ENCODE measurements at regions not wholly inside any gene's neighbourhood (a gene's known extent, or its start where the extent isn't known, plus 50 kb on each side); places are given as distances from the start of the nearest gene placed in this dataset.

DNA sequence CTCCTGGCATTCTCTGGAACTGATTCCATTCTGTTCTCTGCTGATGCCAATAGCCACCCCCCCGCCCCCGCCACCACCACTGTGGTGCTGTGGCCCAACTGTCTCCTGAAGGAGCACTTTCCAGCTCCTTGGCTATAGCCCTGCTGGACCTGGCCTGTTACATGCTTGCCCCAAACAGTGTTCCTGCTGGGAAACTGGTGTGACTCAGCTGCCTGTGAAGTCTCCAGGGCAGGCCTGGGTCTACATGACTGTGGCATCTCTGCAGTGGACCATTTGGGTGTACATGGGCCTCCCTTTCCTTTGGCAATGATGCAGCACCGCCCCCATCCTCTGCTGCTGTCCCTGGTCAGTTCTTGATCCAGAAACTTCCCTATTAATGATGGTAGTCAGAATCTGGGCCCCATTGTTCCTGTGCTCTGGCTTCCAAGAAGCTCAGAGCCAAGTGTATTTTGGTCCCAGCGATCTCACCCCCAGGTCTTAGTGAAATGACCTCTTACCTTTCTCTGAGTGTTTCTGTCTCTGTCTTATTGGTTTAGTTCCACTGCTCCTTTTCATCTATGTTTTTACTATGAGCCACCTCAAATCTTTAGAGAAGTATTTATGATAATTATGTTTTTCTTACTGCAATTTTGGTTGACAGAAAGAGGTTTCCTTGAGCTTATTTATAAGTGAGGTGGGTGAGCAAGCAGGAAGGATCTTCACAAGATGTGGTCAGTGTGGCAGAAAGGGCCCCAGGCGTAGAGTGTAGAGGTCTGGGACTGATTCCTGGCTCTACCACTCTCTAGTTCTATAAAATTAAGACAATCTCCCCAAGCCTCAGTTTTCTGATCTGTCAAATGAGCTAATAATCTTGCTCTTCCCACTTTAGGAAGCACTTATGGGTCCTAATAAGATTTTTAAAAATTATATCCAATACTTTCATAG lies 210.7 kb upstream of the EOLA2 start:
- DNase-seq (ENCODE audit: low read depth, low spot score) = no peak
- no peaks in the 10 kb centered on the region for H3K4me1 ChIP-seq (ENCODE audit: control insufficient read depth, insufficient read depth, low read length)
- BruUV-seq (replicated peaks) = no TSS peak
- H3K27me3 ChIP-seq (ENCODE audit: control insufficient read depth, insufficient read depth, low read length) = no peaks in the 10 kb centered on the region
- in situ Hi-C loops (cut with HindIII; ENCODE audit: low pct_unique_long_range_greater_than_20kb, low sequenced_read_pairs) = no loop called here
- POLR2A ChIA-PET = no interaction called here
- no peak for TF ChIP-seq SIN3A (IDR thresholded peaks at IDR 0.05; ENCODE audit: borderline replicate concordance, insufficient read depth, low read depth, low read length)
- TF ChIP-seq POLR2AphosphoS5 (IDR thresholded peaks at IDR 0.05; ENCODE audit: low read depth, low read length) = no peak
- TF ChIP-seq, protein P1, sequence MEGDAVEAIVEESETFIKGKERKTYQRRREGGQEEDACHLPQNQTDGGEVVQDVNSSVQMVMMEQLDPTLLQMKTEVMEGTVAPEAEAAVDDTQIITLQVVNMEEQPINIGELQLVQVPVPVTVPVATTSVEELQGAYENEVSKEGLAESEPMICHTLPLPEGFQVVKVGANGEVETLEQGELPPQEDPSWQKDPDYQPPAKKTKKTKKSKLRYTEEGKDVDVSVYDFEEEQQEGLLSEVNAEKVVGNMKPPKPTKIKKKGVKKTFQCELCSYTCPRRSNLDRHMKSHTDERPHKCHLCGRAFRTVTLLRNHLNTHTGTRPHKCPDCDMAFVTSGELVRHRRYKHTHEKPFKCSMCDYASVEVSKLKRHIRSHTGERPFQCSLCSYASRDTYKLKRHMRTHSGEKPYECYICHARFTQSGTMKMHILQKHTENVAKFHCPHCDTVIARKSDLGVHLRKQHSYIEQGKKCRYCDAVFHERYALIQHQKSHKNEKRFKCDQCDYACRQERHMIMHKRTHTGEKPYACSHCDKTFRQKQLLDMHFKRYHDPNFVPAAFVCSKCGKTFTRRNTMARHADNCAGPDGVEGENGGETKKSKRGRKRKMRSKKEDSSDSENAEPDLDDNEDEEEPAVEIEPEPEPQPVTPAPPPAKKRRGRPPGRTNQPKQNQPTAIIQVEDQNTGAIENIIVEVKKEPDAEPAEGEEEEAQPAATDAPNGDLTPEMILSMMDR (IDR thresholded peaks at IDR 0.05) = no peak
- TF ChIP-seq TCF7L2 (IDR thresholded peaks at IDR 0.05; ENCODE audit: low read depth, low read length) = no peak
- TF ChIP-seq, protein P2, sequence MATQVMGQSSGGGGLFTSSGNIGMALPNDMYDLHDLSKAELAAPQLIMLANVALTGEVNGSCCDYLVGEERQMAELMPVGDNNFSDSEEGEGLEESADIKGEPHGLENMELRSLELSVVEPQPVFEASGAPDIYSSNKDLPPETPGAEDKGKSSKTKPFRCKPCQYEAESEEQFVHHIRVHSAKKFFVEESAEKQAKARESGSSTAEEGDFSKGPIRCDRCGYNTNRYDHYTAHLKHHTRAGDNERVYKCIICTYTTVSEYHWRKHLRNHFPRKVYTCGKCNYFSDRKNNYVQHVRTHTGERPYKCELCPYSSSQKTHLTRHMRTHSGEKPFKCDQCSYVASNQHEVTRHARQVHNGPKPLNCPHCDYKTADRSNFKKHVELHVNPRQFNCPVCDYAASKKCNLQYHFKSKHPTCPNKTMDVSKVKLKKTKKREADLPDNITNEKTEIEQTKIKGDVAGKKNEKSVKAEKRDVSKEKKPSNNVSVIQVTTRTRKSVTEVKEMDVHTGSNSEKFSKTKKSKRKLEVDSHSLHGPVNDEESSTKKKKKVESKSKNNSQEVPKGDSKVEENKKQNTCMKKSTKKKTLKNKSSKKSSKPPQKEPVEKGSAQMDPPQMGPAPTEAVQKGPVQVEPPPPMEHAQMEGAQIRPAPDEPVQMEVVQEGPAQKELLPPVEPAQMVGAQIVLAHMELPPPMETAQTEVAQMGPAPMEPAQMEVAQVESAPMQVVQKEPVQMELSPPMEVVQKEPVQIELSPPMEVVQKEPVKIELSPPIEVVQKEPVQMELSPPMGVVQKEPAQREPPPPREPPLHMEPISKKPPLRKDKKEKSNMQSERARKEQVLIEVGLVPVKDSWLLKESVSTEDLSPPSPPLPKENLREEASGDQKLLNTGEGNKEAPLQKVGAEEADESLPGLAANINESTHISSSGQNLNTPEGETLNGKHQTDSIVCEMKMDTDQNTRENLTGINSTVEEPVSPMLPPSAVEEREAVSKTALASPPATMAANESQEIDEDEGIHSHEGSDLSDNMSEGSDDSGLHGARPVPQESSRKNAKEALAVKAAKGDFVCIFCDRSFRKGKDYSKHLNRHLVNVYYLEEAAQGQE (IDR thresholded peaks at IDR 0.05; ENCODE audit: insufficient read depth in 1 of 2, low read depth in 2 of 2, low read length in 1 of 2) = no peak
- no peaks in the 10 kb centered on the region for H3K9me3 ChIP-seq (ENCODE audit: control insufficient read depth, insufficient read depth, low read depth, low read length)
- CTCF ChIA-PET = no interaction called here
- H3K27ac ChIP-seq (ENCODE audit: low read length) = no peak overlapping the region
- no peaks in the 10 kb centered on the region for H3K36me3 ChIP-seq (ENCODE audit: control insufficient read depth, insufficient read depth, low read length)
- H3K4me3 ChIP-seq (ENCODE audit: low read depth in 2 of 2, low read length in 2 of 2) = no peak overlapping the region
- no peak for ATAC-seq
- intact Hi-C loops (cut with micrococcal nuclease; ENCODE audit: unreplicated experiment) = no loop called here

DNA sequence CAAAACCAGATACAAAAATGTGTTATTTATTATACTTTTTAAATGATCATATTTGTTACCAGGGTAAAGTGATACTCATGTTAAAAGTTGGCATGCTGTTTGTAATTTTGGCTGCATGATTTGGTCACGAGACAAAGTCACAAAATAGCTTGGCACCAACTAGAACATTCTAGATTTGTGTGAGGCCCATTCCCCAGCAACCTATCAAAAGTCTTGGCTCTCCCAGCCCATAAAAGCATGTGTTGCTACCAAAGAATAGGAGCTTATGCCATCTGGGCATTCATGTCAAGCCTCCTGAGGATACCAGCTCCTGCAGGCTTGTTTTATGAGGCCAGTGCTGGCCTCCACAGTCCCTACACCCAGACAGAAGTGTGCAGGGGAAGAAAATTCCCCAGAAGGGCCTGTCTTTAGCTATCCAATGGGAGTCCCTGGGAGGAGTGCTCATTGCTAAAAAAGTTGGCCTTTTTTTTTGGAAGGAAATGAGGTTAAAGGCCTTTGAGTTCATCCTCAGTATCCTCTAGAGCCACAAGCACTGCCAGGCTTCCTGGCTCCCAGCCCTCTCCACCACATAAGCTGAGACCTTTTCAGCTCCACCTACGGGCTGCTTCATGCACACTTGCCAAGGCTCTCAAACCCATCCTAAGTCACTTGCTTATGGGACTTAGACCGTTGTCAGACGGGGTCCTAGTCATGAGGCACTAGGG lies 211.9 kb upstream of the EOLA2 start:
- ATAC-seq (no peak), DNase-seq (ENCODE audit: low read depth, low spot score) (no peak)
- Histone ChIP-seq H3K4me3 (ENCODE audit: low read depth in 2 of 2, low read length in 2 of 2) (no peak overlapping the region), H3K27me3 (ENCODE audit: control insufficient read depth, insufficient read depth, low read length) (no peaks in the 10 kb centered on the region), H3K27ac (ENCODE audit: low read length) (no peak overlapping the region), H3K9me3 (ENCODE audit: control insufficient read depth, insufficient read depth, low read depth, low read length) (no peaks in the 10 kb centered on the region), H3K36me3 (ENCODE audit: control insufficient read depth, insufficient read depth, low read length) (no peaks in the 10 kb centered on the region), H3K4me1 (ENCODE audit: control insufficient read depth, insufficient read depth, low read length) (no peaks in the 10 kb centered on the region)
- in situ Hi-C loops (cut with HindIII; ENCODE audit: low pct_unique_long_range_greater_than_20kb, low sequenced_read_pairs) (no loop called here), intact Hi-C loops (cut with micrococcal nuclease; ENCODE audit: unreplicated experiment) (no loop called here)
- TF ChIP-seq POLR2AphosphoS5 (IDR thresholded peaks at IDR 0.05; ENCODE audit: low read depth, low read length) (no peak), TCF7L2 (IDR thresholded peaks at IDR 0.05; ENCODE audit: low read depth, low read length) (no peak), SIN3A (IDR thresholded peaks at IDR 0.05; ENCODE audit: borderline replicate concordance, insufficient read depth, low read depth, low read length) (no peak)
- TF ChIP-seq, protein P1 (IDR thresholded peaks at IDR 0.05) = no peak
- TF ChIP-seq, protein P2 (IDR thresholded peaks at IDR 0.05; ENCODE audit: insufficient read depth in 1 of 2, low read depth in 2 of 2, low read length in 1 of 2) = no peak
- ChIA-PET CTCF (no interaction called here), POLR2A (no interaction called here)
- BruUV-seq (replicated peaks) = no TSS peak

Measured in Panc1 (cell line).